ENCODE measurements at regions not wholly inside any gene's neighbourhood (a gene's known extent, or its start where the extent isn't known, plus 50 kb on each side); places are given as distances from the start of the nearest gene placed in this dataset.

DNA sequence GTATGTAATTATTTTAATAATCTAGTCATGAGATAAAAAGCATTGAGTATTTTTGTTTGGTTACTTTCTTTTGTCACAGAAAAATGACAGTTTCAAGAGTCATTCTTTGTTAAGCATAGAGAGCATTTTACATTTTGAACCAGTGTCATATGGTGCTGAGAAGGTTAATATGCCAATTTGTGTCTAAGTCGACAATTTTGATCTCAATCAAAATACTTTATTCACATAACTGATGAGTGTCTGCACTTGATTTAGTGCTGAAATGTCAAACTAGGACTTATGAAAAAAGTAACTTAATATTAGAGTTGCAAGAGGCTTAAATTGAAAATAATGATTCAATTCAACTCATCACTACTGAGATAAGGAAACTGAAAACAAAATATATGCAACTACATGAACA is 1804.6 kb upstream of the ACO1 start:
- Histone ChIP-seq H3K4me3 (ENCODE audit: low read length) (no peak overlapping the region), H3K9ac (ENCODE audit: extremely low read depth, low read length, poor library complexity, severe bottlenecking) (no peak overlapping the region), H3K27ac (ENCODE audit: low read depth, low read length) (no peak overlapping the region), H3K36me3 (ENCODE audit: control insufficient read depth, insufficient read depth, low read length) (no peaks in the 10 kb centered on the region), H3K9me3 (ENCODE audit: control insufficient read depth, low read length) (no peaks in the 10 kb centered on the region), H3K27me3 (ENCODE audit: control insufficient read depth, insufficient read depth, low read length, poor library complexity, severe bottlenecking) (no peaks in the 10 kb centered on the region), H3K4me1 (ENCODE audit: control insufficient read depth, insufficient read depth, low read length) (no peaks in the 10 kb centered on the region)
- TF ChIP-seq, protein P1, sequence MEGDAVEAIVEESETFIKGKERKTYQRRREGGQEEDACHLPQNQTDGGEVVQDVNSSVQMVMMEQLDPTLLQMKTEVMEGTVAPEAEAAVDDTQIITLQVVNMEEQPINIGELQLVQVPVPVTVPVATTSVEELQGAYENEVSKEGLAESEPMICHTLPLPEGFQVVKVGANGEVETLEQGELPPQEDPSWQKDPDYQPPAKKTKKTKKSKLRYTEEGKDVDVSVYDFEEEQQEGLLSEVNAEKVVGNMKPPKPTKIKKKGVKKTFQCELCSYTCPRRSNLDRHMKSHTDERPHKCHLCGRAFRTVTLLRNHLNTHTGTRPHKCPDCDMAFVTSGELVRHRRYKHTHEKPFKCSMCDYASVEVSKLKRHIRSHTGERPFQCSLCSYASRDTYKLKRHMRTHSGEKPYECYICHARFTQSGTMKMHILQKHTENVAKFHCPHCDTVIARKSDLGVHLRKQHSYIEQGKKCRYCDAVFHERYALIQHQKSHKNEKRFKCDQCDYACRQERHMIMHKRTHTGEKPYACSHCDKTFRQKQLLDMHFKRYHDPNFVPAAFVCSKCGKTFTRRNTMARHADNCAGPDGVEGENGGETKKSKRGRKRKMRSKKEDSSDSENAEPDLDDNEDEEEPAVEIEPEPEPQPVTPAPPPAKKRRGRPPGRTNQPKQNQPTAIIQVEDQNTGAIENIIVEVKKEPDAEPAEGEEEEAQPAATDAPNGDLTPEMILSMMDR (conservative IDR thresholded peaks at IDR 0.05), result no peak
- DNase-seq, result no peak
- H3K27ac Mint-ChIP-seq, result no peak overlapping the region
- 86% methylated on average over 1 of the region's 1 CpG; no CpG with 5 or more reads in 1 of the 2 experiments for WGBS, 2 experiments (ENCODE audit: insufficient coverage in 1 of 2, insufficient read length in 1 of 2)
- H3K9me3 Mint-ChIP-seq, result peaks cover 3% of the 10 kb centered on the region
- no peaks in the 10 kb centered on the region for H3K36me3 Mint-ChIP-seq (ENCODE audit: low read depth)
- H3K27me3 Mint-ChIP-seq (ENCODE audit: insufficient read depth), result no peaks in the 10 kb centered on the region
- peaks cover 4% of the 10 kb centered on the region for H3K4me1 Mint-ChIP-seq
- H3K4me3 Mint-ChIP-seq, result no peak overlapping the region

DNA sequence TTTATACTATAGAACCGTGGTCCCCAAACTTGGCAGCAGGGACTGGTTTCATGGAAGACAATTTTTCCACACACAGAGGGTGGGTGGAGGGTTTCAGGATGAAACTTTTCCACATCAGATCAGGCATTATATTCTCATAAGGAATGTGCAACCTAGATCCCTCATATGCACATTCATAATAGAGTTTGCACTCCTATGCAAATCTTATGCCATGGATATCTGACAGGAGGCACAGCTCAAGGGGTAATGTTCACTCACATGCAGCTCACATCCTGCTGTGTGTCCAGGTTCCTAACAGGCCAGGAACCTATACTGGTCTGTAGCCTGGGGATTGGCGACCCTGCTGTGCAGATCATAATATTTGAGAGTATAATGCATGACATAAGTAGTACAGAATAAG is 1802.2 kb upstream of the ACO1 start:
- H3K27me3 Mint-ChIP-seq (ENCODE audit: insufficient read depth), result no peaks in the 10 kb centered on the region
- peaks cover 2% of the 10 kb centered on the region for H3K9me3 Mint-ChIP-seq
- no peaks in the 10 kb centered on the region for H3K36me3 Mint-ChIP-seq (ENCODE audit: low read depth)
- WGBS, 2 experiments (ENCODE audit: insufficient coverage in 1 of 2, insufficient read length in 1 of 2), result 91% methylated on average over 2 of the region's 2 CpGs; no CpG with 5 or more reads in 1 of the 2 experiments
- no peaks in the 10 kb centered on the region for H3K27me3 ChIP-seq (ENCODE audit: control insufficient read depth, insufficient read depth, low read length, poor library complexity, severe bottlenecking)
- H3K4me3 ChIP-seq (ENCODE audit: low read length), result no peak overlapping the region
- no peak overlapping the region for H3K27ac Mint-ChIP-seq
- H3K36me3 ChIP-seq (ENCODE audit: control insufficient read depth, insufficient read depth, low read length), result no peaks in the 10 kb centered on the region
- no peak overlapping the region for H3K9ac ChIP-seq (ENCODE audit: extremely low read depth, low read length, poor library complexity, severe bottlenecking)
- H3K9me3 ChIP-seq (ENCODE audit: control insufficient read depth, low read length), result no peaks in the 10 kb centered on the region
- no peak overlapping the region for H3K4me3 Mint-ChIP-seq
- no peaks in the 10 kb centered on the region for H3K4me1 ChIP-seq (ENCODE audit: control insufficient read depth, insufficient read depth, low read length)
- TF ChIP-seq, protein P1 (conservative IDR thresholded peaks at IDR 0.05), result no peak
- peaks cover 4% of the 10 kb centered on the region for H3K4me1 Mint-ChIP-seq
- DNase-seq, result no peak
- H3K27ac ChIP-seq (ENCODE audit: low read depth, low read length), result no peak overlapping the region

GRCh38 chr9:30584559-30584958 is 1799.9 kb upstream of the ACO1 start:
- no peaks in the 10 kb centered on the region for H3K27me3 Mint-ChIP-seq (ENCODE audit: insufficient read depth)
- no peaks in the 10 kb centered on the region for H3K36me3 Mint-ChIP-seq (ENCODE audit: low read depth)
- H3K9me3 ChIP-seq (ENCODE audit: control insufficient read depth, low read length), result no peaks in the 10 kb centered on the region
- H3K4me3 Mint-ChIP-seq, result no peak overlapping the region
- H3K36me3 ChIP-seq (ENCODE audit: control insufficient read depth, insufficient read depth, low read length), result no peaks in the 10 kb centered on the region
- H3K27ac Mint-ChIP-seq, result no peak overlapping the region
- WGBS, 2 experiments (ENCODE audit: insufficient coverage in 1 of 2, insufficient read length in 1 of 2), result 67% methylated on average over 2 of the region's 2 CpGs; no CpG with 5 or more reads in 1 of the 2 experiments
- TF ChIP-seq, protein P1 (conservative IDR thresholded peaks at IDR 0.05), result no peak
- H3K4me3 ChIP-seq (ENCODE audit: low read length), result peak overlapping the region; percentile 19
- no peaks in the 10 kb centered on the region for H3K27me3 ChIP-seq (ENCODE audit: control insufficient read depth, insufficient read depth, low read length, poor library complexity, severe bottlenecking)
- H3K9me3 Mint-ChIP-seq, result peaks cover 2% of the 10 kb centered on the region
- H3K9ac ChIP-seq (ENCODE audit: extremely low read depth, low read length, poor library complexity, severe bottlenecking), result no peak overlapping the region
- no peak for DNase-seq
- H3K4me1 Mint-ChIP-seq, result peaks cover 4% of the 10 kb centered on the region
- no peak overlapping the region for H3K27ac ChIP-seq (ENCODE audit: low read depth, low read length)
- no peaks in the 10 kb centered on the region for H3K4me1 ChIP-seq (ENCODE audit: control insufficient read depth, insufficient read depth, low read length)
